Nucleus accumbens (tissue), 56 donors: ENCODE measurements at regions not wholly inside any gene's neighbourhood (a gene's known extent, or its start where the extent isn't known, plus 50 kb on each side); places are given as distances from the start of the nearest gene placed in this dataset.

Source experiments
- DNase-seq, 56 donors: peaks; one replicate each; lab custom pipeline; 2025; lab: John Stamatoyannopoulos, UW

DNA sequence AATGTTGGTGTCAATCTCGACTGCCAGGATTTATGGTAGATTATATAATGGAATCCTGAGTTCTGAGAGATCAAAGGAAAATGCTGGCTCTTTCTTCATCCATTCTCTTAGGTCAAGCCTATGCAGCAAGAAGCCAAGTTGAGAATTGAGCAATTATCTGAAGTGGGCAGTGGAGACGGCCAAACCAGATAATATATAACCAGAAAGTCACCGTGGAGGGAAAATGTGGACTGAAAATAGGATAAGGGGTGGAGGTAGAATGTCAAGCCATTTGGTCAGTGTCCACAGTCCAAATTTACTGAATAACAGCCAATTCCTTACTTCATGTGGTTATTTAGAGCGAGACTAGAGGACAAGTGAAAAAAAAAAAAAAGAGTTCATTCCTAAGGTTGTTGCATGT is 107.8 kb upstream of the ESR1 start:
- no peak for DNase-seq

DNA sequence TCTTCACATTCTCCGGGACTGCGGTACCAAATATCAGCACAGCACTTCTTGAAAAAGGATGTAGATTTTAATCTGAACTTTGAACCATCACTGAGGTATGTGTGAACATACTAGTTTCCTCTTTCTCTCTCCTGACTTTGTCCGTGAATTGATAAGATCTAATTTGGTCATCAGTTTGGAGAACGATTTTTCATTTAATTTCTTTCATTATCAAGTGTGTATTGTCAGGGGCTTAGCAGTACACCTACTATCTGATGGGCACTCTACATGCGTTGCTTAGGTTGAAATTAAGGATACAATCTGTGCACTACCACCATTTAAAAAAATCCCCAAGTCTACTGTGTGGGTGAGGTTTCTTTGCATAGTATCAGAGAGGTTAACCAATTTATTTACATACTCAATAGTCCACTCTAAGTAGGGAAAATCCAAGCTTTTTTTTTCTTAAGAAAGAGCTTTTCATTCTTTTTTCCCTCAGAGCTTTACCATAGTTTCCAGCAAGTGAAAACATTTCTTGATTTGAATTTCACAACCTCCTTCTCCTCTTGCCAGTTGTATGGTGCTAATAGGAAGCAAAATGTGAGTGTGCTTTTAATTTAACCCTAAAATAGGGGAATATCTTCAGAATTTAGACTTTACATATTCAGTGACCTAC is 105.4 kb upstream of the ESR1 start:
- no peak for DNase-seq

DNA sequence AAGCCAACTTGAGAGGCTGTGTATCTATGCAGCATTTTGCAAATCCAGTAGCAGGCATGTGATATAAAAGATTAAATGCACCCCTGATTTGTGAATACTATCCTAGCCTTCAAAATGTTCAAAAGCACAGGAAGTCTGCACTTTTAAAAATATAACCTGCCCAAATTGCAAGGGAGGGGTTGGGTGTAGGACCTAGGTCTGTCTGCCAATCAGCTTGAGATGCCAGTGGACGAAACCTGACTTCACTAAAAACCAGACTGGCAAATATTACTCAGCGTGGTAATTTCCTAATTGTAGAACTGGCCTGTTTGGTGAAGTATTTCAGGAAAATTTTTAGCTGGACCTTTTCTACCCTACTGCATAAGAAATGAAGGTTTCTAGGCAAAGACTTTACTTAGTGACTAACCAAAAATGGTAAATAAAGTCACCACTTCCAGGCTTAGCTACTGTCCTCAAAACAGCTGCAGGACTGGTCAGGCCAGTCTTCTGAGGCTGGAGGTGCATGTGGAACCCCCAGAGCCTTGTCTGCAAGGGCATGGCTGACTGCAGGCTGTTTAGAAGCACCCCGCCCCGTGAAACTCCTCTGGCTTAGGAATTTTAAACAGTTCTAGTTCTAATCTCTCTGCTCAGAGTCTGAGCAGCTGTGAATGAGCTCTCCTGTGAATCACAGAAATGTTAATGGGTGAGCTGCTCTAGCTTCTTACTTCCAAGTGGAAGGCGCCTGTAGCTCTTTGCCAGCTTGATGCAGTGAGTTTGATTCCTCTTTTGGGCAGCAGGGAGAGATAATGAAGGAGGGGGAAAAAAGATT is 104.4 kb upstream of the ESR1 start:
- DNase-seq, result no peak

DNA sequence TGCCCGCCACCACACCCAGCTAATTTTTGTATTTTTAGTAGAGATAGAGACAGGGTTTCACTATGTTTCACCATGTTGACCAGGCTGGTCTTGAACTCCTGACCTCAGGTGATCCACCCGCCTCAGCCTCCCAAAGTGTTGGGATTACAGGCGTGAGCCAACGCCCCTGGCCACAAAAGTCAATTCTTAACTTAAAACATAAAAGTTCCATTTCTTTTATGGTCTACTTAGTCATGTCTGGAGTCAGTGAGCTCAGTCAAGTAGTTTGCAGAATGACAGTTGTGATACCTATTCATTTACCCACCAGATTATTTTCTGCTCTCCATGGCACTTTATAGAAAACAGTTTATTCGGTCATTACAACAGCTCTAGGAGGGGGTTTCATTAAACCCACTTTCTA is 103.1 kb upstream of the ESR1 start:
- no peak for DNase-seq

DNA sequence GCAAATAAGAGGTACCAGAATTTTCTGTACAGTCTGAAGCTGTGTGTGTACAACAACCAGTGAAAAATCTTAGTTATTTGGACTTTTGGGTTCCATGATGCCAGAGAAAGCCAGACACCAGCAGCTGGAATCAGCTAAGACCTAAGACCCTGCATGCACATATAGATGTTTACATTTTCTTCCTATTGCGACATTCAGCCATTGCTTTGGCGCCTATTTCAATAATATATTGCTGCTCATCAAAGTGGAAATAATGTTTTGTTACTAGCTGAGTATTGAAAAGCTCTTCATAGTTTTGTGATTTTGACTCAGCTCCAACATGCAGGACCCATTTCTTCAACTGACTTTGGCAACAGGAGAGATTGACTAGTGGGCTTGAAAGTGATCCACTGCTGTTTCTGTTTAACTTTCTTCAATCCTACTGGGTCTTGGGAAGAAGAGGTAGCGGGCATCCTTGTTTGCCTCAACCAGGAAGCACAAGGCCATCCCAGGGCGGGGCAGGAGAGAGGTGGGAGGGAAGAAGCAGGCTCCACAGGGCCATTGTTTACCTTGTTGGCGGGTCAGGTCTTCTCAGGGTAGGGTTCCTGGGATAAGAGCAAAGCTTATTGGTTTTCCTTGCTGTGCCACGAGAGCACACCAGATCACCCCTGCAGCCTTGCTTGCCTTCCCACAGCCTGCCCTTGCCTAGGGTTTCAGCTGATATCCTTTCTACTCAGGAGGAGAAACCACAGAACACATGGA is 101.3 kb upstream of the ESR1 start:
- DNase-seq, result no peak

DNA sequence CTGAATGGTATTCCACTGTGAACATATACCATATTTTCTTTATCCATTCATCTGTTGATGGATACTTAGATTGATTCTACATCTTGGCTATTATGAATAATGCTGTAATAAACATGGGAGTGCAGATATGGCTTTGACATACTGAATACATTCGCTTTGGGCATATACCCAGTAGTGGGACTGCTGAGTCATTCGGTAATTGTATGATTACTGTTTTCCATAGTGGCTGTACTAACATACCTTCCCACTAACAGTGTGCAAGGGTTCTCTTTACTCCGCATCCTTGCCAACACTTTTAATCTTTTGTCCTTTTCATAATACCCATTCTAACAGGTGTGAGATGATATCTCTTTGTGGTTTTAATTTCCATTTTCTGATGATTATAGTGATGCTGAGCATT is 98.2 kb upstream of the ESR1 start:
- DNase-seq, result no peak

DNA sequence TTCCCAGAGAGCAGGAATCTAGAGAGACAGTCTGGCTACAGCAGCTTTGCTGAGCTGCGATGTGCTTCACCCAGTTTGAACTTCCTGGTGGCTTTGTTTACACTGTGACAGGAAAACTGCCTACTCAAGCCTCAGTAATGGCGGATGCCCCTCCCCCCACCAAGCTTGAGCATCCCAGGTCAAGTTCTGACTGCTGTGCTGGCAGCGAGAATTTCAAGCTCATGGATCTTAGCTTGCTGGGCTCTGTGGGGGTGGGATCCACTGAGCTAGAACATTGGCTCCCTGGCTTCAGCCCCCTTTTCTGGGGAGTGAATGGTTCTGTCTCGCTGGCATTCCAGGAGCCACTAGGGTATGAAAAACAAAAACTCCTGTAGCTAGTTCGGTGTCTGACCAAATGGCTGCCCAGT is 91.0 kb upstream of the ESR1 start:
- no peak for DNase-seq

DNA sequence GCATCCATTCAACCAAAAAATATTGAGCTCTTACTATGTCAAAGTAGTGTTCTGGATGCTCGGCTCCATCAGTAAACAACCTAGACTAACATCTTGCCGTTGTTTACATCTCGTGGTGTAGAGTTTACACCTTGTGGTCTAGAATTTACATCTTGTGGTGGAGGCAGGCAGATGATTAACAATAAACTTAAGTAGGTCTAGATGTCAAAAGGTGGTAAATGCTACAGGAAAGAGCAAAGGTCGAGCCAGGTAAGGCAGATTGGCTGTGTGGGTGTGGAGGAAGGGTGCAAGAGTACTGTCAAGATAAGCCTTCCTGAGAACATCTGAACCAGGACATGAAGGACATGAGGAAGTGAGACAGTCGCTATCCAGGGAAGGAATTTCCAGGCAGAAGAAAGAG is 88.4 kb upstream of the ESR1 start:
- no peak for DNase-seq

DNA sequence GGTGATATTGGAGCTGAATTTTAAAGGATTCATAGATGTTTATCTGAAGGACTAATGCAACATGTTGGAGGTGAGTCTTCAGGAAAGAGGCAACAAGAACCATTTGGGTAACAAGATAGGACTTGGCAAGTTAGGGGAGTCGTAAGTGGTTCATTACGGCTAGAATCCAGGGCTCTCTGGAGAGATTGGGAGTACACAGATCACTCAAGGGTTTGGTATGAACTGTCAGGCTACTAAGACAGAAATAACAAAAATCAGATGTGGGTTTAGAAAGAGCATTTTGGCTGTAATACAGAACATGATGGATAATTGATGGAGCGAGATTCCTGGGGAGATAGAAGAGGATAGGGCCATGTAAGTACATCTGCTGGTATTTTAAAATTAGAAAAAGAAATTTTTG is 86.3 kb upstream of the ESR1 start:
- no peak for DNase-seq

DNA sequence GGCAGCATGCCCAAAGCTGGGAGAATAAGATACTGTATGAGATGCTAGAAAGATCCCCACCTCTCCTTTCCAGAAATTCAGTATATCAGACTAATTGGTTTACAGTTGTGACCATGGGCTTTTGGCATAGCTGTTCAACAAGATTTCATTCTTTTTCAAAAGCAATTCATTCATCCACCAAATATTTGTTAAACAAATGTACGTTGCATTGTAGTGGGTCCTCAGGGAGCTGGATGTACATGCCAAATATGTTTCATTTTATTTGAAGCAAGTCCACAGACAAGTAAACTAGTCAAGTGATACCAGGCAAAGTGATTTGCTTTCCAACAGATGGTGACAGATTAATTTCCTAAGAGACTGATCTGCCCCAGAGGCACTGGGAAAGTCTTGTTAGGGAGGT is 85.8 kb upstream of the ESR1 start:
- no peak for DNase-seq

DNA sequence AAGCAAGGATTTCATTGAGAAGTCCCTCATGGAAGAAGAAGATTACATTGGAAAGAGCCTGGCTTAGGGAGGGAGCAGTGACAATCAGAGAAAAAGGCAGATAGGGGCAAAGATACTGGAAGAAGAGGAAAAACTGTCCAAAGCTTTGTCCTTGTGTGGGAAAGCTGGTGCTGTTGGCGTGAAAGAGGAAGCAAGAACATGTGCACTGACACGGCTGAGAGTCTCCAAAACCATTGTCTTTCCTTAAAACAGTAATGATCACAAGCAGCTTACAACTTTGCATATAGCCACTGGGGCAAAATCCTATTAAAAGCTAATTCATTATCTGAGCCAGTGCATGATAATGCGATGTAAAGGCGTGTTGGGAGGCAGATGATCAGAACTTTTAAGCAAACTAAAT is 85.1 kb upstream of the ESR1 start:
- no peak for DNase-seq

DNA sequence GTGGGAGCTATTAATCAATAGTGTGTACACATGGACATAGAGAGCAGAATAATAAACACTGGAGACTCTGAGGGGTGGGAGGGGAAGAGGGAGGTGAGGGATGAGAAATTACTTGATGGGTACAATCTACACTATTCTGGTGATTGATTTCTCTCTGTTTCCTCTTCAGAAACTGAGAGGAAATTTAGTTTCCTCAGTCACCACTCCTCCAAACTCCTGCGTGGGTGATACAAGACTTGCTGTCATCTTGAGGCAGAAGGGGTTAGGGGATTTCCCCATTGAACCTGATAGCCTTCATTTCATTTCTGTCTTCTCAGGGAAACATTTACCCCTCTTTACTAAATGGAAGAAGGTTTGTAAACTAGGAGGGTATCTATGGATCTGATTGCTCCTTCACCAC is 84.3 kb upstream of the ESR1 start:
- DNase-seq, result no peak

DNA sequence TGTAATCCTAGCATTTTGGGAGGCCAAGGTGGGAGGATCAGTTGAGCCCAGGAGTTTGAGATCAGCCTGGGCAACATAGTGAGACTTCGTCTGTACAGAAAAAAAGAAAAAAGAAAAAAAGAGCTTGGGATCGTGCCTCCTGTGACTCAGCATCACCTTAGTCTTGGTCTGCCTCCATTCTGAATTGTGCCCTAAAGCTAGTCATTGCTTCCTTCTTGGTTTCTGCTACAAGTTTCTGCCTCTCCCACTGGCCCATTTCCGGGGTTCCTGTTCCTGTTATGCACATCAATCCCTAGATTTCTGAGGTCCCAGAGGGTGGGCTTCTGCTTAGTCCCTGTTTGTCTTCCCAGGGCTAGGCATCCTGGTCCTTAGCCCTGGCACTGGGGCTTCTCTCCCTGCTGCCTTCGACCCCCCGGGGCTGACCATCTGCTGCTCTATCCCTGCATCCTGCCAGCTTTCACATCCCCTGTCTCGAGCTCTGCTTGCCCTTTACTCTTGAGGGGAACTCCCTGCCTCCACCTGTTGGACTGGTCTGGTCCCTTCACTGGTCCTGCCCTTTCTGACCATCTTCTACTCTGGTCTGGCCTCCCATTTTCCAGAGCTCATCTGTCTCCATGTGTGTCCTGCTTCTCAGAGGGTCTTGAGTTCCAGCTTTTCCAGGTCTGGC is 77.5 kb upstream of the ESR1 start:
- no peak for DNase-seq

DNA sequence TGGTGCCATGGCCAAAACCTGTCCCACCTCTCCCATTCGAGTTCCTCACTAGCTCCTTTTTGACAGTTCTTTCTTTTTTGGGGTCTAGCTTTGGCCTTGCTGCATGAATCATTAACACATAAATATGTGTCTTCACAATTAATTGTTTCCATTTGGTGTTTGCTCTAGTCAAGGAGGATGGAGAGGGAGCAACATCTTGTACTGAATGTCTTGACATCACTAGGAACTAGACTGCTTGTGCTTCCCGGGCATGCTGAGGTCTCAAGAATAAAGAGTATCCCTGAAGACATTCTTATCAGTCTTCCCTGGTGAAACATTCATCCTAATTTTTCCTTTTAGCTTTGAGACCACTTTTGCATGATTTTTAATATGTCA is 77.0 kb upstream of the ESR1 start:
- no peak for DNase-seq

DNA sequence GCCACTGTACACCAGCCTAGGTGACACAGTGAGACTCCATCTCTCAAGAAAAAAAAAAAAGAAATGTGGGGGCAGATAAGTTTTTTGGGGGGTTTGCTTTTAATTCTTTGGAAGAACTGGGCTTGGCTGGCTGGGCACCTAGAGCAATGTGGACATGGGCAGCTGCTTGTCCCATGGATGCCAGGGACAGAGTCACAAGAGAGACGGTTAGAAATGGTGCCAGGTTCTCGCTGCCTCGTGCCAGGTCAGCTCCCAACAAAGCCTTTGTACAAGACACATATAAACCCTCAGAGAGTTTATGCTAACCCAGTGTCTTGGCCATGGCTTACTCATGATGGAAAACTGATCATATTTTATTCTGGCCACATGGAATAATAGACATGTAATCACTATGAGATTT is 76.2 kb upstream of the ESR1 start:
- no peak for DNase-seq

DNA sequence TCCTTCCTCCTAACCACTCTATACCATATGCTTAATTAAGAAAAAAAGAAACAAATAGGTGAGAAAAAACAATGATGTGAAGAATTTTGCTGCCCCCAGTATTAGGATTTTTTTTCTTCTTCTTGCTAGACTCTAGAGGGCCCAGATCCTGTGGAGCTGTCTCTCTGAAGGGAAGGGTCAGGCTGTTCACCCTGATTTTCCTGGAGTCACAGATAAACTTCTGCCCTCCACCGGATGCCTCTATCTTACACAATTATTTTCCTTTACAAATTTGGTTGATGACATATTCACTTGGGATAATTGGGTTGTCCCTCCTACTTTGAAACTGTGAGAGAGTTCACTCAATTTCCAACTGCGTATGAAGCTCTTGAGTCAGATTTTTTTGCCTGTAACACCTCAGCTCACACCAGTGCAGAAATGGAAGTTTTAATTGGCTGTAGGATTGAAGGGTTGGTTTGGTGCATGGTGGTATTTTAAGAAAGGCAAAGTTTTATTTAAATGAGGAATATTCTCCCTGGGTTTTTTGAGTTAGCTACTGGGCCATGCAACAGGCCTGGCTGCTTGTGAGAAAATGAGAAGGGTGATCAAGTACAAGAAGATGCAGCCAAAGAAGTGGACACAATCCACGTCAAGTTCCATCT is 73.7 kb upstream of the ESR1 start:
- DNase-seq, result no peak

DNA sequence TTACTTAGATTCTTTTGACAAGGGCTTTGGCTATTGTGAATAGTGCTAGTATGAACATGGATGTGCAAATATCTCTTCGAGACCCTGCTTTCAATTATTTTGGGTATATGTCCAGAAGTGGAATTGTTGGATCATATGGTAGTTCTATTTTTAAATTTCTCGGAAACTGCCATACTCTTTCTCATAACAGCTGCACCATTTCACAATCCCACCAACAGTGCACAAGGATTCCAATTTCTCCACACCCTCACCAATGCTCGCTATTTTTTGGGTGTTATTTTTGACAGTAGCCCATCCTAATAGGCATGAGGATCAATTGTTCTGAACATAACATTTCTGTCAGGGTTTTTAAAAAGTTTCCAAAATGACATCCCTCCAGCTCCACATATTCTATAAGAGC is 69.2 kb upstream of the ESR1 start:
- no peak for DNase-seq

DNA sequence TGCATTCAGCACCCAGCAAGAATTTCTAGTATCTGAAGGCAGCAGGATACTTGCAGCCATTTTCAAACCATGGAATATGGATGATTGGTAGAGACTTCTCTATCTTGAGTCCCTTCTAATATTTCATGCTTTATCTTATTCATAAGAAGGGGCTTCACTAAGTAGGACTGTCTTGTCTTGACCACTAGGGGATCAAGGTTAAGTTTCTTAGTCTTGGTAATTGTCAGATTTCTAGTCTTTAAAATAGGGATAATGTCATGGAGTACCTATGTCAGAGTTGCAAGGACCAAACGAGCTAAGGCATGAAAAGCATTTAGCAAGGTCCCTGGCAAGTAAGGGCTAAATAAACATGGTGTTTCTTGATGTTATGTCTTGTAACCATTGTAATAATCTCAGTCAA is 68.5 kb upstream of the ESR1 start:
- DNase-seq, result no peak

DNA sequence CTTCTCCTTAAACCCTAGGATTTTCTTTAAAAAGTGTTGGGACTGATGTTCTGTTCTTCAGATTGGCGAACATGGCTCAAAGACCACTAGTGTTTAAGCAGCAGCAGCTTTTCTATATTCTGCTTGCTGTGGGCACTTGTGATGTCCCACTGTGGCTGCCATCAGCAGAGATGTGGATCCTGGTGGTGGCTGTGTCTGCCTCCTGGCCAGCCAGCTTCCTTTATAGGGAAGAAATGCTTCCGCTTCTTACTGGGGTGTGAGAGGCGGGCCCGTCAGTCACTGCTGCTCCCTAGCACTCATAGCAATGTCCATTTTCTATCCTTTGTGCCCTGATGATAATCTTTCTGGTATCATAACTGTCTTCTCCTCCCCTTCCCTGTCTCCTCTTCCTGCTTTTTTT is 66.7 kb upstream of the ESR1 start:
- DNase-seq, result no peak

DNA sequence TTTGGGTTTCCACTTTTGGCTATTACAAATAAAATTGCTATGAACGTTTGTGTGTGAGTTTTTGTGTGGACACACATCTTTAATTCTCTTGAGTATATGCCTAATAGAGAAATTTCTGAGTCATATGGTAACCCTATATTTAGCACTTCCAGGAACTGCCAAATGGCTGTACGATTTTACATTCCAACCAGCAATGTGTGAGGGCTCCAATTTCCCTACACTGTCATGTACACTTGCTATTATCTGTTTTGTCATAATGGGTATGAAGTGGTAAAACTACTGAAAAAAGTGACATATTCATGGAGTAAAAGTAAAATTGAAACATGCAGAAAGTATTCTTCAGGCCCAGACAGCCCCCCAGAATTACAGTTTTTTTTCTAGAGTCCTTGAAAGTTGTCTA is 59.6 kb upstream of the ESR1 start:
- no peak for DNase-seq

DNA sequence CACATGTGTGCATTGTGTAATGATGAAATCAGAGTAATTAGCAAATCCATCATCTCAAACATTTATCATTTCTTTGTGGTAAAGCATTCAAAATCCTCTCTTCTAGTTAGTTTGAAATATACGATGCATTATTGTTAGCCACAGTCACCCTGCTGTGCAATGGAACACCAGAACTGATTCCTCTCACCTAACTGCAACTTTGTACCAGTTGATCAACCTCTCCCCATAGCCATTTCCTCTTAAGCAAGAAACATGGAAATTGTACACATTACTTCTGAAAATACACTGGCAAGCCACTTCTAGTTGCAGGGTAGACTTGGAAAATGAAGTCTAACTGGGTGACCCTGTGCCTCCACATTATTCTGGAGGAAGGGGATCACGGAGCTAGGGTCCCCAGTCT is 58.1 kb upstream of the ESR1 start:
- DNase-seq, result no peak
